ENCODE measurements at regions not wholly inside any gene's neighbourhood (a gene's known extent, or its start where the extent isn't known, plus 50 kb on each side); places are given as distances from the start of the nearest gene placed in this dataset.

- H3K27ac ChIP-seq (replicated peaks), result no peak overlapping the region
Measured at GRCh38 chr4:125641611-125642010, 326.9 kb downstream of the FAT4 start.

DNA sequence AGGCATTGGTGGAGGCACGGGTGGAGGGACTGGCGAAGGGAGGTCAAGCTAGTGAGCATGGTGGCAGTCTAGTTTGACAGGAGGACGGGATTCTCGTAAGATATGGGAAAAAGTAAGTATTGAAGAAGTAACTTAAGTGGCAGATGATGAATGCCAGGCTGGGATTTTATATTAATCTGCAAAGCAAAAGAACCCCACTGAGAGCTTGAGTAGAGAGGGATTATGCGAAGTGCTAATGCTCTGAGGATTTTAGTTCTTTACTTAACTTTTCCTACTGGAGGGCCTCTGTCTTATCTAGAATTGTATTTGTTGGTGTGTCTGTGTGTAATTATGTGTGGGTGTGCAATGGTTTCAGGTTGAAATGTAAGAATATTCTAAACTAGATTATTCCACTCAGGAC is 327.9 kb downstream of the FAT4 start:
- TF ChIP-seq GABPA (IDR thresholded peaks at IDR 0.05; ENCODE audit: low read depth) (no peak), SPI1 (IDR thresholded peaks at IDR 0.05; ENCODE audit: borderline replicate concordance, low read depth) (no peak), POLR2AphosphoS5 (IDR thresholded peaks at IDR 0.05; ENCODE audit: low read depth) (no peak)
- TF ChIP-seq, protein P1, sequence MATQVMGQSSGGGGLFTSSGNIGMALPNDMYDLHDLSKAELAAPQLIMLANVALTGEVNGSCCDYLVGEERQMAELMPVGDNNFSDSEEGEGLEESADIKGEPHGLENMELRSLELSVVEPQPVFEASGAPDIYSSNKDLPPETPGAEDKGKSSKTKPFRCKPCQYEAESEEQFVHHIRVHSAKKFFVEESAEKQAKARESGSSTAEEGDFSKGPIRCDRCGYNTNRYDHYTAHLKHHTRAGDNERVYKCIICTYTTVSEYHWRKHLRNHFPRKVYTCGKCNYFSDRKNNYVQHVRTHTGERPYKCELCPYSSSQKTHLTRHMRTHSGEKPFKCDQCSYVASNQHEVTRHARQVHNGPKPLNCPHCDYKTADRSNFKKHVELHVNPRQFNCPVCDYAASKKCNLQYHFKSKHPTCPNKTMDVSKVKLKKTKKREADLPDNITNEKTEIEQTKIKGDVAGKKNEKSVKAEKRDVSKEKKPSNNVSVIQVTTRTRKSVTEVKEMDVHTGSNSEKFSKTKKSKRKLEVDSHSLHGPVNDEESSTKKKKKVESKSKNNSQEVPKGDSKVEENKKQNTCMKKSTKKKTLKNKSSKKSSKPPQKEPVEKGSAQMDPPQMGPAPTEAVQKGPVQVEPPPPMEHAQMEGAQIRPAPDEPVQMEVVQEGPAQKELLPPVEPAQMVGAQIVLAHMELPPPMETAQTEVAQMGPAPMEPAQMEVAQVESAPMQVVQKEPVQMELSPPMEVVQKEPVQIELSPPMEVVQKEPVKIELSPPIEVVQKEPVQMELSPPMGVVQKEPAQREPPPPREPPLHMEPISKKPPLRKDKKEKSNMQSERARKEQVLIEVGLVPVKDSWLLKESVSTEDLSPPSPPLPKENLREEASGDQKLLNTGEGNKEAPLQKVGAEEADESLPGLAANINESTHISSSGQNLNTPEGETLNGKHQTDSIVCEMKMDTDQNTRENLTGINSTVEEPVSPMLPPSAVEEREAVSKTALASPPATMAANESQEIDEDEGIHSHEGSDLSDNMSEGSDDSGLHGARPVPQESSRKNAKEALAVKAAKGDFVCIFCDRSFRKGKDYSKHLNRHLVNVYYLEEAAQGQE (IDR thresholded peaks at IDR 0.05; ENCODE audit: insufficient replicate concordance, low read depth), result no peak
- TF ChIP-seq, protein P2, sequence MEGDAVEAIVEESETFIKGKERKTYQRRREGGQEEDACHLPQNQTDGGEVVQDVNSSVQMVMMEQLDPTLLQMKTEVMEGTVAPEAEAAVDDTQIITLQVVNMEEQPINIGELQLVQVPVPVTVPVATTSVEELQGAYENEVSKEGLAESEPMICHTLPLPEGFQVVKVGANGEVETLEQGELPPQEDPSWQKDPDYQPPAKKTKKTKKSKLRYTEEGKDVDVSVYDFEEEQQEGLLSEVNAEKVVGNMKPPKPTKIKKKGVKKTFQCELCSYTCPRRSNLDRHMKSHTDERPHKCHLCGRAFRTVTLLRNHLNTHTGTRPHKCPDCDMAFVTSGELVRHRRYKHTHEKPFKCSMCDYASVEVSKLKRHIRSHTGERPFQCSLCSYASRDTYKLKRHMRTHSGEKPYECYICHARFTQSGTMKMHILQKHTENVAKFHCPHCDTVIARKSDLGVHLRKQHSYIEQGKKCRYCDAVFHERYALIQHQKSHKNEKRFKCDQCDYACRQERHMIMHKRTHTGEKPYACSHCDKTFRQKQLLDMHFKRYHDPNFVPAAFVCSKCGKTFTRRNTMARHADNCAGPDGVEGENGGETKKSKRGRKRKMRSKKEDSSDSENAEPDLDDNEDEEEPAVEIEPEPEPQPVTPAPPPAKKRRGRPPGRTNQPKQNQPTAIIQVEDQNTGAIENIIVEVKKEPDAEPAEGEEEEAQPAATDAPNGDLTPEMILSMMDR (IDR thresholded peaks at IDR 0.05; ENCODE audit: insufficient read depth, low read length), result no peak
- no peaks in the 10 kb centered on the region for H3K27me3 ChIP-seq (ENCODE audit: insufficient read depth, poor library complexity, severe bottlenecking)
- H3K4me3 ChIP-seq (replicated peaks; ENCODE audit: insufficient read depth, low read length), result no peak overlapping the region
- no peak overlapping the region for H3K27ac ChIP-seq (replicated peaks)
- no peak for DNase-seq (ENCODE audit: low read depth in 1 of 2, low spot score in 1 of 2)

More at GRCh38 chr4:125641611-125642010, 326.9 kb downstream of the FAT4 start:
- TF ChIP-seq, protein P1 (IDR thresholded peaks at IDR 0.05; ENCODE audit: insufficient replicate concordance, low read depth), result no peak
- TF ChIP-seq GABPA (IDR thresholded peaks at IDR 0.05; ENCODE audit: low read depth), result no peak
- TF ChIP-seq SPI1 (IDR thresholded peaks at IDR 0.05; ENCODE audit: borderline replicate concordance, low read depth), result no peak
- TF ChIP-seq, protein P2 (IDR thresholded peaks at IDR 0.05; ENCODE audit: insufficient read depth, low read length), result no peak
- TF ChIP-seq POLR2AphosphoS5 (IDR thresholded peaks at IDR 0.05; ENCODE audit: low read depth), result no peak
- DNase-seq (ENCODE audit: low read depth in 1 of 2, low spot score in 1 of 2), result no peak
- H3K27me3 ChIP-seq (ENCODE audit: insufficient read depth, poor library complexity, severe bottlenecking), result no peaks in the 10 kb centered on the region
- no peak overlapping the region for H3K4me3 ChIP-seq (replicated peaks; ENCODE audit: insufficient read depth, low read length)

DNA sequence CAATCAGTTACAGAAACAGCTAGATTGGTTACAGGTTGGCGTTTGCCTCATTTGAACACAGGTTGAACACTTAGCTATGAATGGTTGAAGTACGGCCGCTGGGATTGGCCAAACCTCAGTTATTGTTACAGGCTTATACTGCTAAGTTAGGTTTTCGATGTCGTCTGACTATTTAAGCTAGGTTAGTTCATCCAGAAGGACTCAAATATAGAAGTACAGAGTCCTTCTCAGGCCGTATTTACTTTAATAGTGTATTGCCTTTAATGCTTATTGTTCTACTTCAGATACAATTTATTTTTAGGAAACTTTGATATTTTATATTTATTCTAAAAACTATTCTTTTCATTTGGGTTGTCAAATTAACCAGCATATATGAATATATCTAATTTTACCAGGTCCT is 334.7 kb downstream of the FAT4 start:
- no peak for DNase-seq (ENCODE audit: low read depth in 1 of 2, low spot score in 1 of 2)
- Histone ChIP-seq H3K27me3 (ENCODE audit: insufficient read depth, poor library complexity, severe bottlenecking) (no peaks in the 10 kb centered on the region), H3K4me3 (replicated peaks; ENCODE audit: insufficient read depth, low read length) (no peak overlapping the region), H3K27ac (replicated peaks) (no peak overlapping the region)
- TF ChIP-seq, protein P1 (IDR thresholded peaks at IDR 0.05; ENCODE audit: insufficient replicate concordance, low read depth), result no peak
- TF ChIP-seq, protein P2 (IDR thresholded peaks at IDR 0.05; ENCODE audit: insufficient read depth, low read length), result no peak
- TF ChIP-seq SPI1 (IDR thresholded peaks at IDR 0.05; ENCODE audit: borderline replicate concordance, low read depth) (no peak), POLR2AphosphoS5 (IDR thresholded peaks at IDR 0.05; ENCODE audit: low read depth) (no peak), GABPA (IDR thresholded peaks at IDR 0.05; ENCODE audit: low read depth) (no peak)

All from HL-60 (cell line).